ENCODE measurements at regions not wholly inside any gene's neighbourhood (a gene's known extent, or its start where the extent isn't known, plus 50 kb on each side); places are given as distances from the start of the nearest gene placed in this dataset.

GRCh38 chr3:94310341-94311135 is 247.7 kb downstream of the NSUN3 start:
- TF ChIP-seq, protein P1, sequence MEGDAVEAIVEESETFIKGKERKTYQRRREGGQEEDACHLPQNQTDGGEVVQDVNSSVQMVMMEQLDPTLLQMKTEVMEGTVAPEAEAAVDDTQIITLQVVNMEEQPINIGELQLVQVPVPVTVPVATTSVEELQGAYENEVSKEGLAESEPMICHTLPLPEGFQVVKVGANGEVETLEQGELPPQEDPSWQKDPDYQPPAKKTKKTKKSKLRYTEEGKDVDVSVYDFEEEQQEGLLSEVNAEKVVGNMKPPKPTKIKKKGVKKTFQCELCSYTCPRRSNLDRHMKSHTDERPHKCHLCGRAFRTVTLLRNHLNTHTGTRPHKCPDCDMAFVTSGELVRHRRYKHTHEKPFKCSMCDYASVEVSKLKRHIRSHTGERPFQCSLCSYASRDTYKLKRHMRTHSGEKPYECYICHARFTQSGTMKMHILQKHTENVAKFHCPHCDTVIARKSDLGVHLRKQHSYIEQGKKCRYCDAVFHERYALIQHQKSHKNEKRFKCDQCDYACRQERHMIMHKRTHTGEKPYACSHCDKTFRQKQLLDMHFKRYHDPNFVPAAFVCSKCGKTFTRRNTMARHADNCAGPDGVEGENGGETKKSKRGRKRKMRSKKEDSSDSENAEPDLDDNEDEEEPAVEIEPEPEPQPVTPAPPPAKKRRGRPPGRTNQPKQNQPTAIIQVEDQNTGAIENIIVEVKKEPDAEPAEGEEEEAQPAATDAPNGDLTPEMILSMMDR (IDR thresholded peaks at IDR 0.05; ENCODE audit: low read depth, low read length, poor library complexity, severe bottlenecking), result no peak
- no peak for TF ChIP-seq EZH2phosphoT487 (IDR thresholded peaks at IDR 0.05; ENCODE audit: borderline replicate concordance, low read length)

Measured in DOHH2 (cell line).